HG02840 (cell line): ENCODE measurements at regions not wholly inside any gene's neighbourhood (a gene's known extent, or its start where the extent isn't known, plus 50 kb on each side); places are given as distances from the start of the nearest gene placed in this dataset.
"Not testable (repeated sequence)": the region's sequence is repeated elsewhere in the genome, so short reads cannot be mapped to it uniquely, and the experiment has no call there.

Experiments
- ATAC-seq: cut with Tn5 transposase; IDR thresholded peaks from one replicate; pipeline ENCODE4 v1.9.1; 2021; ENCODE audit warnings: mild to moderate bottlenecking, moderate library complexity, moderate number of reproducible peaks; ENCODE audit not compliant: unreplicated experiment, low FRiP score

DNA sequence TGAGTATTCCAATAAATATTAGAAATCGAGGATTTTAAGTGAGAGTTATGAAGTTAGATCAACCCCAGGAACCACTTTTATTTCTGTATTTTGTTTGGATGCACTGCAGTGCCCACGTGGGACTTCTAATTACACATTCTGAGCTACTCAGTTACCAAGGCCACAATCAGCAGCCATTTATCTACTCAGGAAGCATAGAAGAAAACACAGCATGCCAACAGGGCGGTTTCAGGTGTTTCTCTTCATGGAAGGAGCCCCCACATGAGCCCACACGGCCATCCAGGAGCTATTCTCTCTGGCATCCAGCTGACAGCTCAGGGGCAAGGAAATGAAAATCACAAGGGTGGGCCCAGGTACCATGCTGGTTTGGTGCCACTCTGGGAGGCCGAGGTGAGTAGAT, 266.5 kb upstream of the MKLN1 start:
- no peak for ATAC-seq

DNA sequence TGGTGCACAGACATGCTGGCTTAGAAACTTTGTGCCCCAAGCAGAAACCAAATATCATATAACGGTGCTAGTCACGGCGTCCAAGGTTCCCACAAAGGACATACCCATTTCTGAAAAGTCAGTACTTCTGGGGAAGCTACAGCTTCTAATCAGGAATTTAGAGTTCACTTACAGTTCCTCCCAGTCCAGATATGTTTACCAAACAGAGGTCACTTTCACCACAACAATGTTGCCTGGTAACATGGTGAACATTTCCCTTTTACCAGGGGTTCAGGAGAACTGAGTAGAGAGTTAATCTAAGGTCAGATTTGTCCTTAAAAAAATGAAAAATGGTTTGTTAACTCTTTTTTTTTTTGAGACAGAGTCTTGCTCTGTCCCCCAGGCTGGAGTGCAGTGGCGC, 265.9 kb upstream of the MKLN1 start:
- ATAC-seq, result no peak

DNA sequence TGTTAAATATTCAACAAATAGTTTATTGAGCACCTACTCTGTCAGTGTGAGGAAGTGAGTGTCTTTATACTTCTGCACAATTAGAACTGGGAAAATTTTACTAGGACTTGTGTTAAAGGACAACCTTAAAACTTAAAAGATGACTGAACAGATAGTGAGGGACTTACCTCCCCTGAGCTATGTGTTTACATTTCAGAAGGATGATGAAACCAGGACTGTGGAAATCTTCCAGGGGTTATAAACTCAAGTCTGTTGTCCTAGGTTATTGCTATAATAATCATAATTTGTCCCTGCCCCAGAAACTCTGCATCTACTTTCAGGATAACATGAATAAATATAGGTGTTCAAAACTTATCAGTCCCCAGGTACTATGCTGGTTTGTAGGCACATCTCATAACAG, 261.0 kb upstream of the MKLN1 start:
- no peak for ATAC-seq

- ATAC-seq, result no peak
Measured at GRCh38 chr7:131067220-131067619, 260.5 kb upstream of the MKLN1 start.

- no peak for ATAC-seq
Measured at GRCh38 chr7:131068604-131069021, 259.1 kb upstream of the MKLN1 start.

DNA sequence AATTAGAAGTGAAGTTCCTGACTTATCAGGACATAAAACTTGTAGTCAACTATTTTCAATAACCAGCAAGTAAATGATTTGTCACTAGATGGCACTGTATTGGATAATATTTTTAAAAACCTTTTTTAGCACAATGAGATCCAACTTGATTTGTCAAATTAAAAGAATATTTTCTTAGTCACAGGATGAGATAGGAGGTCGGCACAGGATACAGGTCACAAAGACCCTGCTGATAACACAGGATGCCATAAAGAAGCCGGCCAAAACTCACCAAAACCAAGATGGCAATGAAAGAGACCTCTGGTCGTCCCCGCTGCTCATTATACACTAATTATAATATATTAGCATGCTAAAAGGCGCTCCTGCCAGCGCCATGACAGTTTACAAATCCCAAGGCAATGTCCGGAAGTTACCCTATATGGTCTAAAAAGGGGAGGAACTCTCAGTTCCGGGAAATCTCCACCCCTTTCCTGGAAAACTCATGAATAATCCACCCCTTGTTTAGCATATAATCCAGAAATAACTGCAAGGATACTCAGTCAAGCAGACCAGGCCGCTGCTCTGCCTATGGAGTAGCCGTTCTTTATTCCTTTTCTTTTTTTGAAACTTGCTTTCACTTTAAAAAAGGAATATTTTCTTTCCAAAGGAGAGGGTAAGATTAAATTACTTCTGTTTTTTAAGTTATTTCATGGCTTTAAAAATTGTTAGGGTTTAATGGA, 255.7 kb upstream of the MKLN1 start:
- ATAC-seq, result no peak

DNA sequence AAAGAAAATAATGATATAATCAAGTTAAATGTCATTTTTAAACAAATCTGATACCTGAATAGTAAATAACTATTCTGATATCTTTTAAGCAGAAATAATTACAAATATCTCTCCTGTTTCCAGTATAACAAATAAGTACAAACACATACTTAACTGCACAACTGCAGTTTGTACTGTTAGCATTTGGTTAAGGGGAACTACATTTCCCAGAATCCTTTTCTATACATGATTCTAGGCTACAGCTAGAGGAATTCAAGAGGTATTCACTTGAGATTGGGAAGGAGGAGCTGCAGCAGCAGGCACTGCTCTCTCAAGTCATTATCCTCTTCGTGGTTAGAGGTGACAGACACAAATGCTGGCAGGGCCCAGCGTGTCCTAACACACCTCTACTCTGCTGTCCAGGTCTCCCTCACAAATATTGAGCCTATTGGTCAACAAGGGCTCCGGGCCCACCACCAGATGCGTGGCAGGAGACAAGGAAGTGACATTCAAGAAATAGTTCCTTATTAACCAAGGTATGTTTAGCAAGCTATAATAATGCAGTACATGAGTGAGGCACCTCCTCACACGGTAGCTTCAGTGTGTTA, 255.1 kb upstream of the MKLN1 start:
- no peak for ATAC-seq

- no peak for ATAC-seq
Measured at GRCh38 chr7:131074043-131074442, 253.6 kb upstream of the MKLN1 start.

DNA sequence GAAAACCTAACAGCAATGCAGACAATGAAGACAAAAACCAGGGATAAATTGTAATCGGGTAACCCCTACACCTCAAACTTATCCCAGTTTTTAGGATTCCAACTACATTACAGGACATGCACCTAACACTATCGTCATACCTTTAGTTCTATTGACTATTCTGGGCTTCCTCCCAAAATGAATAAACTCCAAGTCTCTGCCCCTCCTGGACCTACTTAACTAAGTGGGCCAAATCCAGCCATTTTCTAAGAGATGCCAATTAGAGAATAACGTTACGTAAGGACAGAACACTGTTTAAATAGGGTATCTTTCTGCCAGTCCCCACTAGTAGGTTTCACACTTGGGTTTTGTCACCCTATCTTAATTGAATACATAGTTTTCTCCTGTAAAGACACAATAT, 253.1 kb upstream of the MKLN1 start:
- ATAC-seq, result no peak

DNA sequence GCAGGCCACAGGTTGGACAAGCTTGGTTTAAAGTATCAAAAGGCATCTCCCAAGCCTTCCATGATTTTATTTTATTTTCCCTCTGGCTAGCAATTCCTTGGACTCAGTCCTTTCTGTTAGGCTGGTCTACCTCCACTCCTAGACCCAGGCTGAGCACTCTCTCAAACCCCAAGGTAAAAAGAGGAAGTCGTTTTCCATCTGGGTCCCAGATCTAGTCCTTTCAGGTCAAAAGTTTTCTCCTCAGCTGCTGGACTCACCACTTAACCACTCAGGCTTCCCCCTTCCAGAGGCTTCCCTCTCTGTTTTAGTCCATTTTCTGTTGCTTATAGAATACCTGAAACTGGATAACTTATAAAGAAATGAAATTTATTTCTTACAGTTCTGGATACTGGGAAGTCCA, 252.3 kb upstream of the MKLN1 start:
- no peak for ATAC-seq

- ATAC-seq, result no peak
Measured at GRCh38 chr7:131076032-131076431, 251.6 kb upstream of the MKLN1 start.

- no peak for ATAC-seq
Measured at GRCh38 chr7:131076711-131077181, 250.9 kb upstream of the MKLN1 start.

DNA sequence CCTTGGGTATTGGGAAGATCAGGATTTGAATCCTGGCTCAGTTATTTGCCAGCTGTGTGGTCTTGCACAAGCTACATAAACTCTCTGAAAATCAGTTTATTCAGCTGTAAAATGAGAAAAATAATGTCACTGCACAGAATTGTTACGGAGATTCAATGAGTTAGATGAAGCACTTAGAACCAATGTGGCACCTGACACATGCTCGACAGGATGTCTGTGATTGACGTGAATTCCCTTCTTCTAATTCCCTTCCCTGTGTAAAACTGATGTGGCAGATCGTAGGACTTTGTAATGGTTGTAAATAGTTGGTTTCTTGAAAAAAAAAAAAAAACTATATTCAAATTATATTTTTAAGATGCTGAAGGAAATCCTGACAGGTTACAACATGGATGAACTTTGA, 249.9 kb upstream of the MKLN1 start:
- ATAC-seq, result no peak

- ATAC-seq, result no peak
Measured at GRCh38 chr7:131080754-131081153, 246.9 kb upstream of the MKLN1 start.

DNA sequence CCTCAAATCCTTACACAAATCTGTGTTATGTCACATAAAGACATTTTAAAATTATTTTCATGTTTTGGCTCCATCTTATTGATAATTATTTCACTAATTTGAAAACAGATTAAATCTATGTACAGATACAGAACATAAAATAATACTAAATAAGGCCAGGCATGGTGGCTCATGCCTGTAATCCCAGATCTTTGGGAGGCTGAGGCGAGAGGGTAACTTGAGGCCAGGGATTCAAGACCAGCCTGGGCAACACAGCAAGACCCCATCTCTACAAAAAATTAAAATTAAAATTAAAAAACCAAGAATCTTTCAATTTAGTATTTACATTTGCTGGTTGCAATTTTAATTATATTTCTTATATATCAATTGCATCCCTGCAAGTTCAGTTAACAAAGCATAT, 246.4 kb upstream of the MKLN1 start:
- ATAC-seq, result no peak

GRCh38 chr7:131083781-131084180, 243.9 kb upstream of the MKLN1 start:
- ATAC-seq, result no peak

- ATAC-seq, result not testable (repeated sequence)
Measured at GRCh38 chr7:131084336-131084735, 243.3 kb upstream of the MKLN1 start.

- no peak for ATAC-seq
Measured at GRCh38 chr7:131087756-131088658, 239.7 kb upstream of the MKLN1 start.

DNA sequence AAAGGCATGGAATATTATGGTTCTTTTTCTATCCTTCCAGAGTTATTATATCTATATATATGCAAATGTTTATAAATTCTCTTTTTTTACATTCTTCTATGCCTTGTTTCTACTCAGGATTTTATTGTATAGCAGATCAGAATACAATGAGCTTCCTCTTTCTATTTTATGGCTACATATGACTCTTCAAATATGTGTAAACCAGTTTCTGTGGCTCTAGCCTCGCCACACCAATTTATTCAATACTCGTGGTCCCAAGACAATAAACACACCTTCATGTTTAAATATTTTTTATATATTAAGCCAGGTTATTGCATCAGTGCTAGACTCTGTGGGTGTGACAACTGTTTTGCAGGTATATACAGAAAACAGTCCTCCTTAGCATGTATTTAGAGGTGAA, 237.5 kb upstream of the MKLN1 start:
- no peak for ATAC-seq

GRCh38 chr7:131090886-131091692, 236.6 kb upstream of the MKLN1 start:
- no peak for ATAC-seq
